OCI-LY7 (cell line): ENCODE measurements at regions not wholly inside any gene's neighbourhood (a gene's known extent, or its start where the extent isn't known, plus 50 kb on each side); places are given as distances from the start of the nearest gene placed in this dataset.

ENCODE experiments used
- EZH2phosphoT487 ChIP-seq: fragments of 200-600 bp; sonication (generic); IDR thresholded peaks from 2 replicates; pipeline ENCODE4 v1.6.1; 2018; ENCODE audit warnings: low read depth, borderline replicate concordance, mild to moderate bottlenecking, mixed run types, antibody characterized with exemption, low read length, moderate library complexity, mixed read lengths
- TF ChIP-seq, protein P1 (sequence below): fragments of 200-600 bp; sonication (generic); conservative IDR thresholded peaks from 2 replicates; pipeline ENCODE4 v1.5.1; 2014; ENCODE audit warnings: mild to moderate bottlenecking, antibody characterized with exemption, low read length, moderate library complexity, mixed read lengths

DNA sequence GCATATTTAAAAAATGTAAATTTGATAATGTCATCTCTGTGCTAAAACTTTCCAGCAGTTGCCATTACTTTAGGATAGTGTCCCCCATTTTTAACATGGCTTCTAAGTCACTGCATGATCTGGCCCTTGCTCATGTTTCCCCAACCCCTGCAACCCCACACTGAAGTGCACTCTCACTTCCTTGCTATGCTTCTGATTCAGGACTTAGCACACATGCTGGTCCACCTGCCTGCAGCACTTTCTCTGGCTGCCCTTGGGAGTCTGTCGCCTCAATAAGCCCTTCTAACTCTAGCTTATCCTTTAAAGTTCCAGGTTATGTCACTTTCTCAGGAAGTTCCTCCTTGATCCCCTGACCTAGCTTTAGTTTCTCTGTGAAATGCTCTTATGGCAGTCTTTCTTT, 241.0 kb downstream of the POSTN start:
- TF ChIP-seq, protein P1, sequence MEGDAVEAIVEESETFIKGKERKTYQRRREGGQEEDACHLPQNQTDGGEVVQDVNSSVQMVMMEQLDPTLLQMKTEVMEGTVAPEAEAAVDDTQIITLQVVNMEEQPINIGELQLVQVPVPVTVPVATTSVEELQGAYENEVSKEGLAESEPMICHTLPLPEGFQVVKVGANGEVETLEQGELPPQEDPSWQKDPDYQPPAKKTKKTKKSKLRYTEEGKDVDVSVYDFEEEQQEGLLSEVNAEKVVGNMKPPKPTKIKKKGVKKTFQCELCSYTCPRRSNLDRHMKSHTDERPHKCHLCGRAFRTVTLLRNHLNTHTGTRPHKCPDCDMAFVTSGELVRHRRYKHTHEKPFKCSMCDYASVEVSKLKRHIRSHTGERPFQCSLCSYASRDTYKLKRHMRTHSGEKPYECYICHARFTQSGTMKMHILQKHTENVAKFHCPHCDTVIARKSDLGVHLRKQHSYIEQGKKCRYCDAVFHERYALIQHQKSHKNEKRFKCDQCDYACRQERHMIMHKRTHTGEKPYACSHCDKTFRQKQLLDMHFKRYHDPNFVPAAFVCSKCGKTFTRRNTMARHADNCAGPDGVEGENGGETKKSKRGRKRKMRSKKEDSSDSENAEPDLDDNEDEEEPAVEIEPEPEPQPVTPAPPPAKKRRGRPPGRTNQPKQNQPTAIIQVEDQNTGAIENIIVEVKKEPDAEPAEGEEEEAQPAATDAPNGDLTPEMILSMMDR: no peak
- no peak for TF ChIP-seq EZH2phosphoT487
